ENCODE measurements at regions not wholly inside any gene's neighbourhood (a gene's known extent, or its start where the extent isn't known, plus 50 kb on each side); places are given as distances from the start of the nearest gene placed in this dataset.

DNA sequence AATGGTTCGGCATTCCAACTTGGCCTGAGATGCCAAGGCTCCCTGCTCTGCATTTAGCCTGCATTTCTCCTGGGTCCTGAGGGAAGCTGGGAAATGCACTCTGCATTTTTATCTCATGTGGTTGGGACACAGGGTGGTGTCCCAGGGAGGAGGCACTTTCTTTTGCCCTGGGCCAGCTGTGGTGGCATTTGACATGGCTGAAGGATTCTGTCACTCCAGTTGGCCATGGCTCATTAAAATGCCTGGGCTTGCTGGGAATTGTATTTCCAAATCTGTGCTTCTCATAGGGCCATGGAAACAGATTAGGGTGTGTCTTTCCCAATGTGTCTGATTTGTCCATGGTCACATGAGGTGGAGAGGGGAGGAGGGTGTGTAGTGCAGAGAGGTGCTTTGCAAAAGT lies 128.3 kb upstream of the RGMA start:
- TF ChIP-seq POLR2AphosphoS5 (IDR thresholded peaks at IDR 0.05; ENCODE audit: low read depth, low read length) (no peak), TAF1 (IDR thresholded peaks at IDR 0.05; ENCODE audit: borderline replicate concordance, insufficient read depth, low read length) (no peak)
- TF ChIP-seq, protein P1, sequence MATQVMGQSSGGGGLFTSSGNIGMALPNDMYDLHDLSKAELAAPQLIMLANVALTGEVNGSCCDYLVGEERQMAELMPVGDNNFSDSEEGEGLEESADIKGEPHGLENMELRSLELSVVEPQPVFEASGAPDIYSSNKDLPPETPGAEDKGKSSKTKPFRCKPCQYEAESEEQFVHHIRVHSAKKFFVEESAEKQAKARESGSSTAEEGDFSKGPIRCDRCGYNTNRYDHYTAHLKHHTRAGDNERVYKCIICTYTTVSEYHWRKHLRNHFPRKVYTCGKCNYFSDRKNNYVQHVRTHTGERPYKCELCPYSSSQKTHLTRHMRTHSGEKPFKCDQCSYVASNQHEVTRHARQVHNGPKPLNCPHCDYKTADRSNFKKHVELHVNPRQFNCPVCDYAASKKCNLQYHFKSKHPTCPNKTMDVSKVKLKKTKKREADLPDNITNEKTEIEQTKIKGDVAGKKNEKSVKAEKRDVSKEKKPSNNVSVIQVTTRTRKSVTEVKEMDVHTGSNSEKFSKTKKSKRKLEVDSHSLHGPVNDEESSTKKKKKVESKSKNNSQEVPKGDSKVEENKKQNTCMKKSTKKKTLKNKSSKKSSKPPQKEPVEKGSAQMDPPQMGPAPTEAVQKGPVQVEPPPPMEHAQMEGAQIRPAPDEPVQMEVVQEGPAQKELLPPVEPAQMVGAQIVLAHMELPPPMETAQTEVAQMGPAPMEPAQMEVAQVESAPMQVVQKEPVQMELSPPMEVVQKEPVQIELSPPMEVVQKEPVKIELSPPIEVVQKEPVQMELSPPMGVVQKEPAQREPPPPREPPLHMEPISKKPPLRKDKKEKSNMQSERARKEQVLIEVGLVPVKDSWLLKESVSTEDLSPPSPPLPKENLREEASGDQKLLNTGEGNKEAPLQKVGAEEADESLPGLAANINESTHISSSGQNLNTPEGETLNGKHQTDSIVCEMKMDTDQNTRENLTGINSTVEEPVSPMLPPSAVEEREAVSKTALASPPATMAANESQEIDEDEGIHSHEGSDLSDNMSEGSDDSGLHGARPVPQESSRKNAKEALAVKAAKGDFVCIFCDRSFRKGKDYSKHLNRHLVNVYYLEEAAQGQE (IDR thresholded peaks at IDR 0.05; ENCODE audit: insufficient read depth in 1 of 2, low read depth in 2 of 2, low read length in 2 of 2), result no peak

All from PFSK-1 (cell line).